ENCODE measurements at regions not wholly inside any gene's neighbourhood (a gene's known extent, or its start where the extent isn't known, plus 50 kb on each side); places are given as distances from the start of the nearest gene placed in this dataset.

DNA sequence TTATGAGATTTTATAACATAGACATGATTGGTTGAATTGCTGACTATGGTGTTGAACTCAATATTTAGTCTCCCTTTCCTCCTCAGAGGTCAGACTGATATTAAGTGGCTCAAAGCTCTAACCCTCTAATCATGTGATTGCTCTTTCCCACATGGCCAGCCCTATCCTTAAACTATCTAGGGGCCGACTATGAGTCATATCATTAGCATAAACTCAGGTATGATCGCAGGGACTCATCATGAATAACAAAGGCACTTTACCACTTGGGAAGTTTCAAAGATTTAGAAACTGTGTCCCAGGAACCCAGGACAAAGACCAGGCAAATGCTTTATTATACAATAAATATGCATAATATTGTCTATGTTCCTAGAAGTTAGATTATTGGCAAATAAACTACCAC lies 894.6 kb upstream of the NEGR1 start:
- ATAC-seq (ENCODE audit: low read depth) (no peak), DNase-seq (no peak)
- H3K27me3 ChIP-seq (replicated peaks in 1 of 4; ENCODE audit: control extremely low read depth in 1 of 4, control insufficient read depth in 3 of 4, insufficient read depth in 4 of 4, low read length in 3 of 4) = no peaks in the 10 kb centered on the region
- ChIA-PET CTCF (no interaction called here), POLR2A (no interaction called here)
- no peak overlapping the region for H3K27ac Mint-ChIP-seq
- intact Hi-C loops (cut with micrococcal nuclease) = no loop called here
- H3K27me3 Mint-ChIP-seq = no peaks in the 10 kb centered on the region
- H3K4me3 Mint-ChIP-seq = no peak overlapping the region
- no CpG with 5 or more reads among the region's 2 CpGs for WGBS (ENCODE audit: insufficient coverage)
- H2AFZ ChIP-seq (ENCODE audit: insufficient read depth, low read depth, low read length, poor library complexity, severe bottlenecking) = no peak overlapping the region
- H3K9ac ChIP-seq (ENCODE audit: low read length) = no peak overlapping the region
- TF ChIP-seq CTCF (IDR thresholded peaks at IDR 0.05) (no peak), EZH2 (IDR thresholded peaks at IDR 0.05; ENCODE audit: borderline replicate concordance, insufficient read depth, low read depth, low read length, poor library complexity, severe bottlenecking) (no peak)
- no peaks in the 10 kb centered on the region for H3K9me3 Mint-ChIP-seq (ENCODE audit: insufficient read depth)
- H3K79me2 ChIP-seq (ENCODE audit: control insufficient read depth, insufficient read depth, low read length) = no peaks in the 10 kb centered on the region
- H3K9me3 ChIP-seq (ENCODE audit: control extremely low read depth in 1 of 3, control insufficient read depth in 2 of 3, insufficient read depth in 1 of 3, low read length in 2 of 3) = peaks cover 0 to 15% (median 0%) of the 10 kb centered on the region in 3 donors
- no peaks in the 10 kb centered on the region for H3K4me1 Mint-ChIP-seq
- no peaks in the 10 kb centered on the region for H3K4me1 ChIP-seq (ENCODE audit: control insufficient read depth in 2 of 2, insufficient read depth in 2 of 2, low read length in 2 of 2)
- no peaks in the 10 kb centered on the region for H3K36me3 ChIP-seq (replicated peaks in 1 of 2; ENCODE audit: control extremely low read depth in 1 of 2, control insufficient read depth in 1 of 2, extremely low read depth in 1 of 2, insufficient read depth in 2 of 2, low read length in 1 of 2)
- H3K4me2 ChIP-seq (replicated peaks; ENCODE audit: low read depth, low read length, poor library complexity, severe bottlenecking) = no peak overlapping the region
- no peak overlapping the region for H3K27ac ChIP-seq (ENCODE audit: low read length in 2 of 2)
- no peak overlapping the region for H3K4me3 ChIP-seq (ENCODE audit: control extremely low read depth in 1 of 5, extremely low read depth in 1 of 5, insufficient read depth in 1 of 5, low read depth in 2 of 5, low read length in 4 of 5)
- no peaks in the 10 kb centered on the region for H4K20me1 ChIP-seq (ENCODE audit: control insufficient read depth, insufficient read depth, low read length, poor library complexity, severe bottlenecking)

DNA sequence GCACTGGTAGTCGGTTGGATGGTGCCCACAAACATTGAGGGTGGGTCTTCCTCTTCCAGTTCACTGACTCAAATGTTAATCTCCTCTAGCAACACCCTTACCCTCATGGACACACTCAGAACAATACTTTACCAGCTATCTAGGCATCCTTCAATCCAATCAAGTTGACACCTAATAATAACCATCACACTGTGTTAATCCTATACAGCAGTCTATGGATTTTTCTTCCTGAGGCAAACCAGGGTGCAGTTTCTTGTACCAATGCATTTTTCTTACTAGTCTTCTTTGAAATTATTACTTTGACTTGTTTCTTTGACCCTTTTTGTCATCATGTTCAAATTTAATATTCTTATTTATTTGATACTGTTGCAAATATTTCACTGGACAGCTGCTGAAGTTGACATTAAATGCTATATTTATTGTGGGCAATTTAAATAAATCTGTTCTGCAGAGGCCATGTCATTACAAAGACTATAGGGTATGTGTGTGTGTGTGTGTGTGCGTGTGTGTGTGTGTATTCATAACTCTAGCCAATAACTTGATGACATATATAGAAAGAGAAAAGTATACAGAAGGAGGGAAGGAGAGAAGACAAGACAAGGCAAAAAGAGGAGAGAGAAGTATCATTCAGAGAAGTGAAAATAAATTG lies 884.8 kb upstream of the NEGR1 start:
- ChIA-PET CTCF (no interaction called here), POLR2A (no interaction called here)
- no peak overlapping the region for H3K9ac ChIP-seq (ENCODE audit: low read length)
- H3K4me1 Mint-ChIP-seq = no peaks in the 10 kb centered on the region
- no peaks in the 10 kb centered on the region for H3K36me3 ChIP-seq (replicated peaks in 1 of 2; ENCODE audit: control extremely low read depth in 1 of 2, control insufficient read depth in 1 of 2, extremely low read depth in 1 of 2, insufficient read depth in 2 of 2, low read length in 1 of 2)
- H3K27ac Mint-ChIP-seq = no peak overlapping the region
- TF ChIP-seq CTCF (IDR thresholded peaks at IDR 0.05) (no peak), EZH2 (IDR thresholded peaks at IDR 0.05; ENCODE audit: borderline replicate concordance, insufficient read depth, low read depth, low read length, poor library complexity, severe bottlenecking) (no peak)
- ATAC-seq (ENCODE audit: low read depth) (no peak), DNase-seq (no peak)
- no peaks in the 10 kb centered on the region for H3K4me1 ChIP-seq (ENCODE audit: control insufficient read depth in 2 of 2, insufficient read depth in 2 of 2, low read length in 2 of 2)
- H3K27me3 Mint-ChIP-seq = no peaks in the 10 kb centered on the region
- no peak overlapping the region for H3K4me3 ChIP-seq (ENCODE audit: control extremely low read depth in 1 of 5, extremely low read depth in 1 of 5, insufficient read depth in 1 of 5, low read depth in 2 of 5, low read length in 4 of 5)
- no peaks in the 10 kb centered on the region for H3K9me3 ChIP-seq (ENCODE audit: control extremely low read depth in 1 of 3, control insufficient read depth in 2 of 3, insufficient read depth in 1 of 3, low read length in 2 of 3)
- H3K27me3 ChIP-seq (replicated peaks in 1 of 4; ENCODE audit: control extremely low read depth in 1 of 4, control insufficient read depth in 3 of 4, insufficient read depth in 4 of 4, low read length in 3 of 4) = no peaks in the 10 kb centered on the region
- H4K20me1 ChIP-seq (ENCODE audit: control insufficient read depth, insufficient read depth, low read length, poor library complexity, severe bottlenecking) = no peaks in the 10 kb centered on the region
- intact Hi-C loops (cut with micrococcal nuclease) = no loop called here
- H2AFZ ChIP-seq (ENCODE audit: insufficient read depth, low read depth, low read length, poor library complexity, severe bottlenecking) = no peak overlapping the region
- no peak overlapping the region for H3K4me2 ChIP-seq (replicated peaks; ENCODE audit: low read depth, low read length, poor library complexity, severe bottlenecking)
- no peaks in the 10 kb centered on the region for H3K9me3 Mint-ChIP-seq (ENCODE audit: insufficient read depth)
- no peak overlapping the region for H3K4me3 Mint-ChIP-seq
- H3K79me2 ChIP-seq (ENCODE audit: control insufficient read depth, insufficient read depth, low read length) = no peaks in the 10 kb centered on the region
- H3K27ac ChIP-seq (ENCODE audit: low read length in 2 of 2) = no peak overlapping the region
- WGBS (ENCODE audit: insufficient coverage) = 100% methylated on average over 1 of the region's 2 CpGs

Measured in B cell (primary cell).